Prostate gland (tissue), 2 donors: ENCODE measurements at regions not wholly inside any gene's neighbourhood (a gene's known extent, or its start where the extent isn't known, plus 50 kb on each side); places are given as distances from the start of the nearest gene placed in this dataset.

Experiments
- DNase-seq: peaks from one replicate; pipeline ENCODE4 v3.0.0-alpha.2; 2019; ENCODE audit warnings: low spot score
- H3K27ac ChIP-seq, 2 donors: fragments of 200-600 bp; sonication (generic); 2 replicates each; pipeline ENCODE4 v1.5.1; 2017 to 2019
- H3K27me3 ChIP-seq: fragments of 200-600 bp; sonication (generic); replicated peaks from 2 replicates; pipeline ENCODE4 v1.5.1; 2019; ENCODE audit not compliant: insufficient read depth
- H3K36me3 ChIP-seq, 2 donors: fragments of 200-600 bp; sonication (generic); 1 replicate in 1 of 2; 2 replicates in 1 of 2; pipeline versions ENCODE4 v1.5.1 to v1.8.1; 2017 to 2019
- H3K4me1 ChIP-seq: fragments of 200-600 bp; sonication (generic); replicated peaks from 2 replicates; pipeline ENCODE4 v1.5.1; 2019
- H3K4me3 ChIP-seq, 2 donors: fragments of 200-600 bp; sonication (generic); 2 replicates each; pipeline ENCODE4 v1.5.1; 2017 to 2019
- H3K9me3 ChIP-seq: fragments of 200-600 bp; sonication (generic); 2 replicates; pipeline ENCODE4 v1.5.1; 2017
- CTCF ChIP-seq, 4 experiments: fragments of 200-600 bp in 2 of 4; fragments of 450-650 bp in 2 of 4; sonication (generic) in 2 of 4; IDR thresholded peaks; 1 replicate in 3 of 4; 2 replicates in 1 of 4; pipeline ENCODE4 v1.5.1; 2016 to 2019; ENCODE audit warnings: antibody characterized with exemption in 4 of 4, mild to moderate bottlenecking in 2 of 4, moderate library complexity in 2 of 4
- POLR2A ChIP-seq: fragments of 450-650 bp; IDR thresholded peaks from one replicate; pipeline ENCODE4 v1.6.1; 2016; ENCODE audit warnings: antibody characterized with exemption, mild to moderate bottlenecking
- POLR2AphosphoS5 ChIP-seq: sonication (generic); formaldehyde crosslinking; IDR thresholded peaks from one replicate; pipeline ENCODE4 v1.6.1; 2017; ENCODE audit warnings: antibody characterized with exemption
- WGBS: methylation state at CpG from one replicate; pipeline ENCODE4 v1.1.5; 2018; 5-methylcytosine and 5-hydroxymethylcytosine counted together
- intact Hi-C: fragments of 100-400 bp; cut with DNase I; formaldehyde crosslinking; loops from one replicate; pipeline ENCODE4 v1.14.2; 2022

GRCh38 chr12:113586461-113586860 lies 114.8 kb upstream of the LHX5 start:
- H3K27me3 ChIP-seq = peaks cover 3% of the 10 kb centered on the region

GRCh38 chr12:113582521-113583218 lies 111.0 kb upstream of the LHX5 start:
- H3K27me3 ChIP-seq = peaks cover 3% of the 10 kb centered on the region
- 30% methylated on average over 5 of the region's 5 CpGs for WGBS

More at GRCh38 chr12:113586461-113586860, 114.8 kb upstream of the LHX5 start:
- no peaks in the 10 kb centered on the region for H3K9me3 ChIP-seq
- TF ChIP-seq POLR2AphosphoS5 (no peak), CTCF (IDR thresholded peaks at IDR 0.05) (no peak), POLR2A (no peak)
- WGBS = 86% methylated on average over 4 of the region's 4 CpGs
- no peaks in the 10 kb centered on the region for H3K4me1 ChIP-seq
- intact Hi-C loops = no loop called here
- no peaks in the 10 kb centered on the region for H3K36me3 ChIP-seq
- H3K4me3 ChIP-seq = no peak overlapping the region
- no peak for DNase-seq
- H3K27ac ChIP-seq = no peak overlapping the region

GRCh38 chr12:113581342-113581741 lies 109.7 kb upstream of the LHX5 start:
- H3K9me3 ChIP-seq = no peaks in the 10 kb centered on the region
- no peaks in the 10 kb centered on the region for H3K36me3 ChIP-seq
- no peak for DNase-seq
- TF ChIP-seq POLR2A = no peak
- TF ChIP-seq CTCF (IDR thresholded peaks at IDR 0.05) = no peak
- TF ChIP-seq POLR2AphosphoS5 = no peak
- H3K27me3 ChIP-seq = peaks cover 13% of the 10 kb centered on the region
- H3K4me3 ChIP-seq = no peak overlapping the region
- H3K27ac ChIP-seq = no peak overlapping the region
- no peaks in the 10 kb centered on the region for H3K4me1 ChIP-seq
- intact Hi-C loops = no loop called here

More at GRCh38 chr12:113582521-113583218, 111.0 kb upstream of the LHX5 start:
- H3K4me1 ChIP-seq = no peaks in the 10 kb centered on the region
- H3K4me3 ChIP-seq = no peak overlapping the region
- TF ChIP-seq POLR2A = no peak
- no peak for TF ChIP-seq CTCF (IDR thresholded peaks at IDR 0.05)
- TF ChIP-seq POLR2AphosphoS5 = no peak
- intact Hi-C loops = no loop called here
- DNase-seq = no peak
- no peaks in the 10 kb centered on the region for H3K9me3 ChIP-seq
- no peaks in the 10 kb centered on the region for H3K36me3 ChIP-seq
- no peak overlapping the region for H3K27ac ChIP-seq

GRCh38 chr12:113580437-113580836 lies 108.8 kb upstream of the LHX5 start:
- WGBS = 0% methylated on average over 2 of the region's 2 CpGs
- Histone ChIP-seq H3K27me3 (peaks cover 13% of the 10 kb centered on the region), H3K4me1 (no peaks in the 10 kb centered on the region), H3K36me3 (no peaks in the 10 kb centered on the region), H3K4me3 (no peak overlapping the region), H3K27ac (no peak overlapping the region), H3K9me3 (no peaks in the 10 kb centered on the region)
- no peak for DNase-seq
- intact Hi-C loops = no loop called here
- TF ChIP-seq CTCF (IDR thresholded peaks at IDR 0.05) (no peak), POLR2AphosphoS5 (no peak), POLR2A (no peak)

GRCh38 chr12:113577464-113578129 lies 105.9 kb upstream of the LHX5 start:
- no peaks in the 10 kb centered on the region for H3K36me3 ChIP-seq
- DNase-seq = no peak
- H3K4me1 ChIP-seq = no peaks in the 10 kb centered on the region
- 35% methylated on average over 7 of the region's 7 CpGs for WGBS
- no peak overlapping the region for H3K27ac ChIP-seq
- intact Hi-C loops = no loop called here
- TF ChIP-seq POLR2A = no peak
- TF ChIP-seq CTCF (IDR thresholded peaks at IDR 0.05) = no peak
- no peak for TF ChIP-seq POLR2AphosphoS5
- no peaks in the 10 kb centered on the region for H3K9me3 ChIP-seq
- H3K4me3 ChIP-seq = no peak overlapping the region
- H3K27me3 ChIP-seq = peaks cover 13% of the 10 kb centered on the region
